ENCODE measurements at regions not wholly inside any gene's neighbourhood (a gene's known extent, or its start where the extent isn't known, plus 50 kb on each side); places are given as distances from the start of the nearest gene placed in this dataset.
A peak's percentile ranks its signal among the peaks of the same experiment; 100 is the strongest.

- no peak overlapping the region for H3K27ac ChIP-seq
- Mint-ChIP-seq H3K9me3 (no peaks in the 10 kb centered on the region), H3K27me3 (ENCODE audit: insufficient read depth, low read depth) (peaks cover 12% of the 10 kb centered on the region), H3K4me3 (no peak overlapping the region), H3K27ac (no peak overlapping the region), H3K36me3 (no peaks in the 10 kb centered on the region), H3K4me1 (peaks cover 3% of the 10 kb centered on the region)
- H4K20me1 ChIP-seq (ENCODE audit: low read depth) = no peaks in the 10 kb centered on the region
- H3K79me2 ChIP-seq (ENCODE audit: low read depth) = no peaks in the 10 kb centered on the region
- H3K27me3 ChIP-seq = no peaks in the 10 kb centered on the region
- no peaks in the 10 kb centered on the region for H3K9me3 ChIP-seq (ENCODE audit: low read depth)
- no peak overlapping the region for H3K4me3 ChIP-seq
- H3K4me2 ChIP-seq = no peak overlapping the region
- H3F3A ChIP-seq (ENCODE audit: low read depth) = no peaks in the 10 kb centered on the region
- TF ChIP-seq CTCF (IDR thresholded peaks at IDR 0.05) (no peak), EZH2phosphoT487 (IDR thresholded peaks at IDR 0.05) (no peak), EZH2 (IDR thresholded peaks at IDR 0.05) (no peak)
- no peaks in the 10 kb centered on the region for H3K36me3 ChIP-seq
- no peak overlapping the region for H2AFZ ChIP-seq (replicated peaks)
- H3K4me1 ChIP-seq = no peaks in the 10 kb centered on the region
- no peak for DNase-seq (ENCODE audit: low spot score)
- no peak overlapping the region for H3K9ac ChIP-seq
Observed at GRCh38 chr10:124346831-124347230, 71.9 kb downstream of the OAT start.

DNA sequence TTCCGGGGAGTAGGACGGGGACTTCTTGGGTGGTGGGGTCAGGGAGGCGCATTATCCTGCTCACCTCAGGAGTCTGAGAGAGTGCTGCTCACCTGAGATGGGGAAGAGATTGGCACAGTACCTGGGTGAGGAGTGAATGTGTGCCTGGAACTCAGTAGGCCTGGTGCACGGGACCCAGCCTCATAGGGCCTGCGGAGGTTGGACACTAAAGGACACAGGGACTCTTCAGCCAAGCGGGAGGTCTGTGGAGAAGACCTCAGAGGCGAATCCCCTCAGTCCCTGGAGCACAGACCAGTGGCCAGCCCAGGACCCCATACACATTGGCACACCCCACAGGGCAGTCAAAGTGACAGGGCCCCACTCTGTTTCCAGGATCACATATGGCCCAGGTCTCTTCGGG, 73.2 kb downstream of the OAT start:
- Histone ChIP-seq H3K4me2 (no peak overlapping the region), H3F3A (ENCODE audit: low read depth) (no peaks in the 10 kb centered on the region), H3K27ac (no peak overlapping the region), H2AFZ (replicated peaks) (no peak overlapping the region), H3K9ac (no peak overlapping the region), H3K79me2 (ENCODE audit: low read depth) (no peaks in the 10 kb centered on the region), H3K4me3 (no peak overlapping the region), H3K36me3 (no peaks in the 10 kb centered on the region), H3K9me3 (ENCODE audit: low read depth) (no peaks in the 10 kb centered on the region), H3K4me1 (no peaks in the 10 kb centered on the region), H3K27me3 (no peaks in the 10 kb centered on the region), H4K20me1 (ENCODE audit: low read depth) (no peaks in the 10 kb centered on the region)
- H3K9me3 Mint-ChIP-seq = no peaks in the 10 kb centered on the region
- no peaks in the 10 kb centered on the region for H3K4me1 Mint-ChIP-seq
- peaks cover 12% of the 10 kb centered on the region for H3K27me3 Mint-ChIP-seq (ENCODE audit: insufficient read depth, low read depth)
- H3K4me3 Mint-ChIP-seq = no peak overlapping the region
- H3K27ac Mint-ChIP-seq = peak overlapping the region; percentile 54
- DNase-seq (ENCODE audit: low spot score) = no peak
- TF ChIP-seq EZH2phosphoT487 (IDR thresholded peaks at IDR 0.05) (no peak), EZH2 (IDR thresholded peaks at IDR 0.05) (no peak), CTCF (IDR thresholded peaks at IDR 0.05) (no peak)
- no peaks in the 10 kb centered on the region for H3K36me3 Mint-ChIP-seq

DNA sequence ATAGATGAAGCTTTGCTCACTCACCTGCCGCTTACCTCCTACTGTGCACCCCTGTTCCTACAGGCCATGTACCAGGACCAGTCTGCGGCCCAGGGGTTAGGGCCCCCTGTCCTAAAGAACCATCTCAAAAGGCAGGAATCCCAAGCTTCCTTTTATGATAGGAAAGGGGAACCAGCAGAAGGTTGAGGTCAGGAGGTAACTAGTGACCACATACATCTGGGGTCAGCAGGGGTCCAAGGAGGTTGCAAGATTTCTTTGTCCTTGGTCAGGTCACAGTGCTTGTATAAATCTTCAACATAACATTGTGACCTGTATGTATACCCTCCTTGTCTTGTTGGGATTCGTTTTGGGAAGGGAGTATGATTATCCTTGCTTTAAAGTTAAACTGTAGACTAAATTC, 73.8 kb downstream of the OAT start:
- no peaks in the 10 kb centered on the region for H3K9me3 Mint-ChIP-seq
- Histone ChIP-seq H2AFZ (replicated peaks) (no peak overlapping the region), H3K27ac (no peak overlapping the region), H3K9me3 (ENCODE audit: low read depth) (no peaks in the 10 kb centered on the region), H3K4me3 (no peak overlapping the region), H3K27me3 (no peaks in the 10 kb centered on the region), H4K20me1 (ENCODE audit: low read depth) (no peaks in the 10 kb centered on the region), H3K4me2 (no peak overlapping the region), H3K36me3 (no peaks in the 10 kb centered on the region), H3K4me1 (no peaks in the 10 kb centered on the region), H3F3A (ENCODE audit: low read depth) (no peaks in the 10 kb centered on the region), H3K79me2 (ENCODE audit: low read depth) (no peaks in the 10 kb centered on the region), H3K9ac (no peak overlapping the region)
- H3K4me1 Mint-ChIP-seq = no peaks in the 10 kb centered on the region
- no peaks in the 10 kb centered on the region for H3K36me3 Mint-ChIP-seq
- TF ChIP-seq EZH2 (IDR thresholded peaks at IDR 0.05) (no peak), EZH2phosphoT487 (IDR thresholded peaks at IDR 0.05) (no peak), CTCF (IDR thresholded peaks at IDR 0.05) (no peak)
- no peak for DNase-seq (ENCODE audit: low spot score)
- peaks cover 12% of the 10 kb centered on the region for H3K27me3 Mint-ChIP-seq (ENCODE audit: insufficient read depth, low read depth)
- H3K4me3 Mint-ChIP-seq = no peak overlapping the region
- H3K27ac Mint-ChIP-seq = no peak overlapping the region

GRCh38 chr10:124344266-124344590, 74.5 kb downstream of the OAT start:
- Mint-ChIP-seq H3K27me3 (ENCODE audit: insufficient read depth, low read depth) (peaks cover 12% of the 10 kb centered on the region), H3K9me3 (no peaks in the 10 kb centered on the region), H3K4me3 (no peak overlapping the region), H3K27ac (no peak overlapping the region), H3K36me3 (no peaks in the 10 kb centered on the region), H3K4me1 (no peaks in the 10 kb centered on the region)
- Histone ChIP-seq H3K79me2 (ENCODE audit: low read depth) (no peaks in the 10 kb centered on the region), H3F3A (ENCODE audit: low read depth) (no peaks in the 10 kb centered on the region), H3K4me3 (no peak overlapping the region), H3K9me3 (ENCODE audit: low read depth) (no peaks in the 10 kb centered on the region), H3K4me2 (no peak overlapping the region), H3K4me1 (no peaks in the 10 kb centered on the region), H2AFZ (replicated peaks) (no peak overlapping the region), H3K27me3 (no peaks in the 10 kb centered on the region), H3K9ac (no peak overlapping the region), H3K27ac (no peak overlapping the region), H3K36me3 (no peaks in the 10 kb centered on the region), H4K20me1 (ENCODE audit: low read depth) (no peaks in the 10 kb centered on the region)
- no peak for TF ChIP-seq CTCF (IDR thresholded peaks at IDR 0.05)
- no peak for DNase-seq (ENCODE audit: low spot score)
